ENCODE measurements at regions not wholly inside any gene's neighbourhood (a gene's known extent, or its start where the extent isn't known, plus 50 kb on each side); places are given as distances from the start of the nearest gene placed in this dataset.

- TF ChIP-seq CTCF (IDR thresholded peaks at IDR 0.05) = no peak
- TF ChIP-seq EZH2phosphoT487 (IDR thresholded peaks at IDR 0.05) = no peak
These were observed 752.1 kb downstream of the DTWD2 start for GRCh38 chr5:118236108-118236849.

Data from neural progenitor cell (in vitro differentiated cells).